NK-92 (cell line): ENCODE measurements at regions not wholly inside any gene's neighbourhood (a gene's known extent, or its start where the extent isn't known, plus 50 kb on each side); places are given as distances from the start of the nearest gene placed in this dataset.

Experiments
- DNase-seq: peaks from one replicate; lab custom pipeline; 2025; ENCODE audit not compliant: unreplicated experiment; lab: John Stamatoyannopoulos, UW

GRCh38 chr3:59451800-59452746 lies 402.2 kb upstream of the CFAP20DC start:
- no peak for DNase-seq

- no peak for DNase-seq
Observed at GRCh38 chr3:59450946-59451763, 401.3 kb upstream of the CFAP20DC start.

GRCh38 chr3:59450437-59450836 lies 400.6 kb upstream of the CFAP20DC start:
- DNase-seq, result no peak

- DNase-seq, result no peak
Observed at GRCh38 chr3:59446775-59447465, 397.1 kb upstream of the CFAP20DC start.

- no peak for DNase-seq
Observed at GRCh38 chr3:59444676-59445075, 394.9 kb upstream of the CFAP20DC start.

GRCh38 chr3:59444294-59444671 lies 394.5 kb upstream of the CFAP20DC start:
- no peak for DNase-seq

- DNase-seq, result no peak
Observed at GRCh38 chr3:59443618-59444293, 393.9 kb upstream of the CFAP20DC start.

GRCh38 chr3:59442046-59442445 lies 392.2 kb upstream of the CFAP20DC start:
- no peak for DNase-seq

GRCh38 chr3:59440285-59441028 lies 390.6 kb upstream of the CFAP20DC start:
- DNase-seq, result no peak

GRCh38 chr3:59438492-59438891 lies 388.7 kb upstream of the CFAP20DC start:
- no peak for DNase-seq

GRCh38 chr3:59436164-59436958 lies 386.5 kb upstream of the CFAP20DC start:
- DNase-seq, result no peak

- no peak for DNase-seq
Observed at GRCh38 chr3:59433546-59433945, 383.7 kb upstream of the CFAP20DC start.

GRCh38 chr3:59432665-59433064 lies 382.8 kb upstream of the CFAP20DC start:
- DNase-seq, result no peak

- no peak for DNase-seq
Observed at GRCh38 chr3:59430341-59430740, 380.5 kb upstream of the CFAP20DC start.

GRCh38 chr3:59429198-59429597 lies 379.4 kb upstream of the CFAP20DC start:
- no peak for DNase-seq

- no peak for DNase-seq
Observed at GRCh38 chr3:59426821-59427565, 377.2 kb upstream of the CFAP20DC start.

GRCh38 chr3:59425942-59426341 lies 376.1 kb upstream of the CFAP20DC start:
- DNase-seq, result peak; percentile 14

- no peak for DNase-seq
Observed at GRCh38 chr3:59425371-59425770, 375.5 kb upstream of the CFAP20DC start.
